ENCODE measurements at regions not wholly inside any gene's neighbourhood (a gene's known extent, or its start where the extent isn't known, plus 50 kb on each side); places are given as distances from the start of the nearest gene placed in this dataset.
"Not testable (repeated sequence)": the region's sequence is repeated elsewhere in the genome, so short reads cannot be mapped to it uniquely, and the experiment has no call there.

GRCh38 chr6:62819640-62820039 is 391.6 kb upstream of the FKBP1C start:
- no peak for DNase-seq

- DNase-seq: no peak
These were observed 402.5 kb upstream of the FKBP1C start for GRCh38 chr6:62808565-62809293.

- DNase-seq: no peak
These were observed 405.8 kb upstream of the FKBP1C start for GRCh38 chr6:62805431-62805830.

- DNase-seq: no peak
These were observed 408.2 kb upstream of the FKBP1C start for GRCh38 chr6:62803094-62803493.

- DNase-seq: no peak
These were observed 414.1 kb upstream of the FKBP1C start for GRCh38 chr6:62797190-62797589.

- no peak for DNase-seq
These were observed 435.7 kb upstream of the FKBP1C start for GRCh38 chr6:62775427-62776022.

- not testable (repeated sequence) for DNase-seq
These were observed 445.1 kb upstream of the FKBP1C start for GRCh38 chr6:62766174-62766573.

GRCh38 chr6:62764841-62765240 is 446.4 kb upstream of the FKBP1C start:
- no peak for DNase-seq

- no peak for DNase-seq
These were observed 447.9 kb upstream of the FKBP1C start for GRCh38 chr6:62763125-62763912.

GRCh38 chr6:62746968-62747367 is 460.9 kb upstream of the KHDRBS2 start:
- no peak for DNase-seq

GRCh38 chr6:62746161-62746560 is 460.1 kb upstream of the KHDRBS2 start:
- no peak for DNase-seq

GRCh38 chr6:62740596-62740995 is 454.6 kb upstream of the KHDRBS2 start:
- DNase-seq: no peak

GRCh38 chr6:62740171-62740570 is 454.1 kb upstream of the KHDRBS2 start:
- DNase-seq: no peak

- no peak for DNase-seq
These were observed 451.8 kb upstream of the KHDRBS2 start for GRCh38 chr6:62737792-62738191.

- DNase-seq: no peak
These were observed 435.4 kb upstream of the KHDRBS2 start for GRCh38 chr6:62721408-62721807.

- no peak for DNase-seq
These were observed 430.7 kb upstream of the KHDRBS2 start for GRCh38 chr6:62716719-62717118.

GRCh38 chr6:62714112-62714511 is 428.1 kb upstream of the KHDRBS2 start:
- no peak for DNase-seq

GRCh38 chr6:62711750-62712149 is 425.7 kb upstream of the KHDRBS2 start:
- no peak for DNase-seq

- no peak for DNase-seq
These were observed 421.9 kb upstream of the KHDRBS2 start for GRCh38 chr6:62707914-62708313.

GRCh38 chr6:62707156-62707555 is 421.1 kb upstream of the KHDRBS2 start:
- DNase-seq: no peak

GRCh38 chr6:62683063-62683462 is 397.0 kb upstream of the KHDRBS2 start:
- DNase-seq: no peak

GRCh38 chr6:62681108-62681507 is 395.1 kb upstream of the KHDRBS2 start:
- DNase-seq: no peak

GRCh38 chr6:62672989-62673388 is 387.0 kb upstream of the KHDRBS2 start:
- no peak for DNase-seq
